PC-9 (cell line): ENCODE measurements at regions not wholly inside any gene's neighbourhood (a gene's known extent, or its start where the extent isn't known, plus 50 kb on each side); places are given as distances from the start of the nearest gene placed in this dataset.

ENCODE experiments used
- CTCF ChIP-seq: fragments of 200-600 bp; sonication (generic); conservative IDR thresholded peaks from 2 replicates; pipeline ENCODE4 v1.6.1; 2017; ENCODE audit warnings: mixed run types, antibody characterized with exemption, mild to moderate bottlenecking, moderate library complexity
- EZH2 ChIP-seq: fragments of 200-600 bp; sonication (generic); IDR thresholded peaks from 2 replicates; pipeline ENCODE4 v1.8.0; 2017; ENCODE audit warnings: antibody characterized with exemption, low read depth

- no peak for TF ChIP-seq CTCF
- TF ChIP-seq EZH2, result no peak
Measured at GRCh38 chr5:148913493-148913892, 87.1 kb downstream of the ADRB2 start.
